WTC11 (cell line): ENCODE measurements at regions not wholly inside any gene's neighbourhood (a gene's known extent, or its start where the extent isn't known, plus 50 kb on each side); places are given as distances from the start of the nearest gene placed in this dataset.

Source experiments
- ATAC-seq: fragments of 200-7000 bp; cut with Tn5 transposase; 2 replicates; pipeline ENCODE4 v1.10.0; 2021; ENCODE audit warnings: mild to moderate bottlenecking, moderate library complexity
- CTCF ChIA-PET: fragments of 300-600 bp; sonication (Branson Sonifier 250); formaldehyde crosslinking; loops from one replicate; lab custom pipeline; 2021; ENCODE audit warnings: antibody characterized with exemption; lab: Charles Lee
- POLR2A ChIA-PET: fragments of 350-600 bp; sonication (Branson Sonifier 250); formaldehyde crosslinking; loops from one replicate; lab custom pipeline; 2021; ENCODE audit warnings: antibody characterized with exemption; lab: Charles Lee
- DNase-seq: peaks from one replicate; pipeline ENCODE4 v3.0.0; 2021; ENCODE audit warnings: low spot score
- H3K27ac Mint-ChIP-seq: 2 replicates; pipeline ENCODE4 v1.8.0; 2021; ENCODE audit warnings: mixed read lengths
- H3K27me3 Mint-ChIP-seq: 2 replicates; pipeline ENCODE4 v1.8.0; 2021; ENCODE audit warnings: low read depth, mild to moderate bottlenecking, moderate library complexity, mixed read lengths
- H3K36me3 Mint-ChIP-seq: 2 replicates; pipeline ENCODE4 v1.8.0; 2021; ENCODE audit warnings: mixed read lengths
- H3K4me1 Mint-ChIP-seq: 2 replicates; pipeline ENCODE4 v1.8.0; 2022; ENCODE audit warnings: mixed read lengths
- H3K4me3 Mint-ChIP-seq: 2 replicates; pipeline ENCODE4 v1.8.0; 2021; ENCODE audit warnings: mild to moderate bottlenecking, moderate library complexity, mixed read lengths
- H3K9me3 Mint-ChIP-seq: 2 replicates; pipeline ENCODE4 v1.8.0; 2021; ENCODE audit warnings: mixed read lengths
- CREB1 ChIP-seq: sonication (generic); formaldehyde crosslinking; IDR thresholded peaks from 2 replicates; pipeline ENCODE4 v1.8.0; 2023; ENCODE audit warnings: mild to moderate bottlenecking, missing genetic modification reagents
- CREM ChIP-seq: sonication (generic); formaldehyde crosslinking; IDR thresholded peaks from 2 replicates; pipeline ENCODE4 v1.8.1; 2022; ENCODE audit warnings: mild to moderate bottlenecking, missing genetic modification reagents, moderate library complexity
- ESRRA ChIP-seq: sonication (generic); formaldehyde crosslinking; IDR thresholded peaks from 2 replicates; pipeline ENCODE4 v1.8.1; 2022; ENCODE audit warnings: mild to moderate bottlenecking, missing genetic modification reagents, borderline replicate concordance
- FOXK1 ChIP-seq: sonication (generic); formaldehyde crosslinking; IDR thresholded peaks from 2 replicates; pipeline ENCODE4 v1.8.0; 2022; ENCODE audit warnings: mild to moderate bottlenecking, moderate library complexity, missing genetic modification reagents
- GRHL2 ChIP-seq: fragments of 250-450 bp; sonication (Bioruptor Pico); IDR thresholded peaks from 2 replicates; pipeline ENCODE4 v1.8.0; 2022; ENCODE audit warnings: mild to moderate bottlenecking, moderate library complexity; ENCODE audit not compliant: insufficient replicate concordance, severe bottlenecking
- IRF2 ChIP-seq: sonication (generic); formaldehyde crosslinking; IDR thresholded peaks from 2 replicates; pipeline ENCODE4 v1.8.0; 2022; ENCODE audit warnings: low read depth, missing genetic modification reagents, borderline replicate concordance
- NR2C2 ChIP-seq: sonication (generic); formaldehyde crosslinking; IDR thresholded peaks from 2 replicates; pipeline ENCODE4 v1.8.0; 2022; ENCODE audit warnings: mild to moderate bottlenecking, missing genetic modification reagents
- NR3C1 ChIP-seq: sonication (generic); formaldehyde crosslinking; conservative IDR thresholded peaks from 2 replicates; pipeline ENCODE4 v1.8.1; 2023; ENCODE audit warnings: low read depth, mild to moderate bottlenecking, missing genetic modification reagents
- RORB ChIP-seq: fragments of 250-450 bp; sonication (Bioruptor Pico); IDR thresholded peaks from 2 replicates; pipeline ENCODE4 v1.9.0; 2021; ENCODE audit warnings: mild to moderate bottlenecking
- SOX15 ChIP-seq: fragments of 250-450 bp; sonication (Bioruptor Pico); IDR thresholded peaks from 2 replicates; pipeline ENCODE4 v1.9.0; 2021; ENCODE audit warnings: mild to moderate bottlenecking
- SP1 ChIP-seq: sonication (generic); formaldehyde crosslinking; conservative IDR thresholded peaks from 2 replicates; pipeline ENCODE4 v1.8.1; 2022; ENCODE audit warnings: missing genetic modification reagents
- ZNF121 ChIP-seq: sonication (generic); formaldehyde crosslinking; IDR thresholded peaks from 2 replicates; pipeline ENCODE4 v1.8.0; 2023; ENCODE audit warnings: missing genetic modification reagents
- ZNF263 ChIP-seq: sonication (generic); formaldehyde crosslinking; IDR thresholded peaks from 2 replicates; pipeline ENCODE4 v1.8.1; 2022; ENCODE audit warnings: low read depth, mild to moderate bottlenecking, moderate library complexity, missing genetic modification reagents
- ZNF317 ChIP-seq: sonication (generic); formaldehyde crosslinking; IDR thresholded peaks from 2 replicates; pipeline ENCODE4 v1.8.1; 2023; ENCODE audit warnings: low read depth, mild to moderate bottlenecking, moderate library complexity, missing genetic modification reagents, borderline replicate concordance
- TF ChIP-seq, protein P1 (sequence below): sonication (generic); formaldehyde crosslinking; IDR thresholded peaks from 2 replicates; pipeline ENCODE4 v1.8.1; 2022; ENCODE audit warnings: missing genetic modification reagents, borderline replicate concordance
- TF ChIP-seq, protein P2 (sequence below): sonication (generic); formaldehyde crosslinking; IDR thresholded peaks from 2 replicates; pipeline ENCODE4 v1.8.0; 2022; ENCODE audit warnings: mild to moderate bottlenecking, missing genetic modification reagents
- TF ChIP-seq, protein P3 (sequence below): sonication (generic); formaldehyde crosslinking; IDR thresholded peaks from 2 replicates; pipeline ENCODE4 v1.8.0; 2023; ENCODE audit warnings: mild to moderate bottlenecking, missing genetic modification reagents
- TF ChIP-seq, protein P4 (sequence below): sonication (generic); formaldehyde crosslinking; IDR thresholded peaks from 2 replicates; pipeline ENCODE4 v1.8.0; 2023; ENCODE audit warnings: missing genetic modification reagents, mild to moderate bottlenecking, borderline replicate concordance
- TF ChIP-seq, protein P5 (sequence below): fragments of 250-450 bp; sonication (Bioruptor Pico); IDR thresholded peaks from 2 replicates; pipeline ENCODE4 v1.9.0; 2021; ENCODE audit warnings: moderate library complexity, mild to moderate bottlenecking, inconsistent platforms, borderline replicate concordance
- TF ChIP-seq, protein P6 (sequence below): sonication (generic); formaldehyde crosslinking; IDR thresholded peaks from 2 replicates; pipeline ENCODE4 v1.8.1; 2023; ENCODE audit warnings: mild to moderate bottlenecking, missing genetic modification reagents
- TF ChIP-seq, protein P7 (sequence below): fragments of 250-450 bp; sonication (Bioruptor Pico); IDR thresholded peaks from 2 replicates; pipeline ENCODE4 v1.8.0; 2021; ENCODE audit warnings: mild to moderate bottlenecking

DNA sequence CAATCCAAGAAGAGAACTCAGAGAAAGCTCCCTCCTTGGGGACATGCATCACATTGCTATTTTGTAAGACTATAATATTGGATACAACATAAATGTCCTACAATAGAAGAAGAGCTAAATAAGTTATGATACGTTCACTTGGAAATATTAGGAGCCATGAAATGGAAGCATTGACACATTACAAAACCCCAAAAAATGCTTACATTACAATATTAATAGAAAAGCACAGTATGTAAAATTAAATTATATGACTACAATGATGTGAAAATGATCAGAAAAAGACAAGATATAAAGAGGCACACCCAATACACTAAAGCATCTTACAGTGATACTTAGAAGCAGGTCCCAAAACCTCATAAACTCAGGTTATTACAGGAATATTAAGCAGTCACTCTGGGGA lies 694.1 kb downstream of the TOX3 start:
- CTCF ChIA-PET = no interaction called here
- H3K4me1 Mint-ChIP-seq = peaks cover 42% of the 10 kb centered on the region
- POLR2A ChIA-PET = no interaction called here

DNA sequence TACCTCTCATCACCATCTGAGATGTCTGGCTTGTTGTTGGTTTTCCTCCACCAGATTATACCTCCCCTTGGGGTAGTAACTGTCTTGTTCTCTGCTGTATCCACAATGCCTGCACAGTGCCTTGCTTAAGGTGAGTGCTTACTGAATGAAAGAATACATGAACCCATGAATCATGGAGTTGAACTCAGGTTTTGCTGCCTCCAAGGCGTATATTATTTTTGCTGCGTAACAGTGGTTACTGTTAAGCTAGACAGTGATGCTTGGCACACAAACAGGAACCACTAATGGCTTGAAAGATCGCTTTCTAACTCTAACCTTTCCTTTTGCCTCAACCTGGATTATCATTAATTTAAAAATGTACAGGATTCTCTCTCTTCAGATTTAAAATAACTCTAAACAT lies 695.8 kb downstream of the TOX3 start:
- DNase-seq (no peak), ATAC-seq (no peak)
- CTCF ChIA-PET = interaction anchor here (1.1 kb wide), 1 partner anchor 33 kb away, joined by 3 read pairs; no protein-coding TSS in a partner anchor
- Mint-ChIP-seq H3K36me3 (no peaks in the 10 kb centered on the region), H3K4me1 (peaks cover 42% of the 10 kb centered on the region), H3K4me3 (no peak overlapping the region), H3K27ac (no peak overlapping the region; the same call in 1 of the 2 replicates), H3K27me3 (no peaks in the 10 kb centered on the region; the same call in 1 of the 2 replicates)
- POLR2A ChIA-PET = interaction anchor here (0.6 kb wide), 1 partner anchor 695 kb away, joined by 3 read pairs; no protein-coding TSS in a partner anchor
- TF ChIP-seq, protein P1, sequence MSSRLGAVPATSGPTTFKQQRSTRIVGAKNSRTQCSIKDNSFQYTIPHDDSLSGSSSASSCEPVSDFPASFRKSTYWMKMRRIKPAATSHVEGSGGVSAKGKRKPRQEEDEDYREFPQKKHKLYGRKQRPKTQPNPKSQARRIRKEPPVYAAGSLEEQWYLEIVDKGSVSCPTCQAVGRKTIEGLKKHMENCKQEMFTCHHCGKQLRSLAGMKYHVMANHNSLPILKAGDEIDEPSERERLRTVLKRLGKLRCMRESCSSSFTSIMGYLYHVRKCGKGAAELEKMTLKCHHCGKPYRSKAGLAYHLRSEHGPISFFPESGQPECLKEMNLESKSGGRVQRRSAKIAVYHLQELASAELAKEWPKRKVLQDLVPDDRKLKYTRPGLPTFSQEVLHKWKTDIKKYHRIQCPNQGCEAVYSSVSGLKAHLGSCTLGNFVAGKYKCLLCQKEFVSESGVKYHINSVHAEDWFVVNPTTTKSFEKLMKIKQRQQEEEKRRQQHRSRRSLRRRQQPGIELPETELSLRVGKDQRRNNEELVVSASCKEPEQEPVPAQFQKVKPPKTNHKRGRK = no peak
- TF ChIP-seq, protein P2, sequence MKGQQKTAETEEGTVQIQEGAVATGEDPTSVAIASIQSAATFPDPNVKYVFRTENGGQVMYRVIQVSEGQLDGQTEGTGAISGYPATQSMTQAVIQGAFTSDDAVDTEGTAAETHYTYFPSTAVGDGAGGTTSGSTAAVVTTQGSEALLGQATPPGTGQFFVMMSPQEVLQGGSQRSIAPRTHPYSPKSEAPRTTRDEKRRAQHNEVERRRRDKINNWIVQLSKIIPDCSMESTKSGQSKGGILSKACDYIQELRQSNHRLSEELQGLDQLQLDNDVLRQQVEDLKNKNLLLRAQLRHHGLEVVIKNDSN (CRISPR knock-in tag) = no peak
- TF ChIP-seq GRHL2 (CRISPR knock-in tag) = no peak
- TF ChIP-seq, protein P3, sequence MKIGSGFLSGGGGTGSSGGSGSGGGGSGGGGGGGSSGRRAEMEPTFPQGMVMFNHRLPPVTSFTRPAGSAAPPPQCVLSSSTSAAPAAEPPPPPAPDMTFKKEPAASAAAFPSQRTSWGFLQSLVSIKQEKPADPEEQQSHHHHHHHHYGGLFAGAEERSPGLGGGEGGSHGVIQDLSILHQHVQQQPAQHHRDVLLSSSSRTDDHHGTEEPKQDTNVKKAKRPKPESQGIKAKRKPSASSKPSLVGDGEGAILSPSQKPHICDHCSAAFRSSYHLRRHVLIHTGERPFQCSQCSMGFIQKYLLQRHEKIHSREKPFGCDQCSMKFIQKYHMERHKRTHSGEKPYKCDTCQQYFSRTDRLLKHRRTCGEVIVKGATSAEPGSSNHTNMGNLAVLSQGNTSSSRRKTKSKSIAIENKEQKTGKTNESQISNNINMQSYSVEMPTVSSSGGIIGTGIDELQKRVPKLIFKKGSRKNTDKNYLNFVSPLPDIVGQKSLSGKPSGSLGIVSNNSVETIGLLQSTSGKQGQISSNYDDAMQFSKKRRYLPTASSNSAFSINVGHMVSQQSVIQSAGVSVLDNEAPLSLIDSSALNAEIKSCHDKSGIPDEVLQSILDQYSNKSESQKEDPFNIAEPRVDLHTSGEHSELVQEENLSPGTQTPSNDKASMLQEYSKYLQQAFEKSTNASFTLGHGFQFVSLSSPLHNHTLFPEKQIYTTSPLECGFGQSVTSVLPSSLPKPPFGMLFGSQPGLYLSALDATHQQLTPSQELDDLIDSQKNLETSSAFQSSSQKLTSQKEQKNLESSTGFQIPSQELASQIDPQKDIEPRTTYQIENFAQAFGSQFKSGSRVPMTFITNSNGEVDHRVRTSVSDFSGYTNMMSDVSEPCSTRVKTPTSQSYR (CRISPR knock-in tag) = no peak
- TF ChIP-seq, all 79 proteins: peak for 0
- H3K9me3 Mint-ChIP-seq = peaks cover 4% of the 10 kb centered on the region

More for the DNA sequence above, 694.1 kb downstream of the TOX3 start:
- H3K27ac Mint-ChIP-seq = no peak overlapping the region
- no peak overlapping the region for H3K4me3 Mint-ChIP-seq
- TF ChIP-seq, protein P4, sequence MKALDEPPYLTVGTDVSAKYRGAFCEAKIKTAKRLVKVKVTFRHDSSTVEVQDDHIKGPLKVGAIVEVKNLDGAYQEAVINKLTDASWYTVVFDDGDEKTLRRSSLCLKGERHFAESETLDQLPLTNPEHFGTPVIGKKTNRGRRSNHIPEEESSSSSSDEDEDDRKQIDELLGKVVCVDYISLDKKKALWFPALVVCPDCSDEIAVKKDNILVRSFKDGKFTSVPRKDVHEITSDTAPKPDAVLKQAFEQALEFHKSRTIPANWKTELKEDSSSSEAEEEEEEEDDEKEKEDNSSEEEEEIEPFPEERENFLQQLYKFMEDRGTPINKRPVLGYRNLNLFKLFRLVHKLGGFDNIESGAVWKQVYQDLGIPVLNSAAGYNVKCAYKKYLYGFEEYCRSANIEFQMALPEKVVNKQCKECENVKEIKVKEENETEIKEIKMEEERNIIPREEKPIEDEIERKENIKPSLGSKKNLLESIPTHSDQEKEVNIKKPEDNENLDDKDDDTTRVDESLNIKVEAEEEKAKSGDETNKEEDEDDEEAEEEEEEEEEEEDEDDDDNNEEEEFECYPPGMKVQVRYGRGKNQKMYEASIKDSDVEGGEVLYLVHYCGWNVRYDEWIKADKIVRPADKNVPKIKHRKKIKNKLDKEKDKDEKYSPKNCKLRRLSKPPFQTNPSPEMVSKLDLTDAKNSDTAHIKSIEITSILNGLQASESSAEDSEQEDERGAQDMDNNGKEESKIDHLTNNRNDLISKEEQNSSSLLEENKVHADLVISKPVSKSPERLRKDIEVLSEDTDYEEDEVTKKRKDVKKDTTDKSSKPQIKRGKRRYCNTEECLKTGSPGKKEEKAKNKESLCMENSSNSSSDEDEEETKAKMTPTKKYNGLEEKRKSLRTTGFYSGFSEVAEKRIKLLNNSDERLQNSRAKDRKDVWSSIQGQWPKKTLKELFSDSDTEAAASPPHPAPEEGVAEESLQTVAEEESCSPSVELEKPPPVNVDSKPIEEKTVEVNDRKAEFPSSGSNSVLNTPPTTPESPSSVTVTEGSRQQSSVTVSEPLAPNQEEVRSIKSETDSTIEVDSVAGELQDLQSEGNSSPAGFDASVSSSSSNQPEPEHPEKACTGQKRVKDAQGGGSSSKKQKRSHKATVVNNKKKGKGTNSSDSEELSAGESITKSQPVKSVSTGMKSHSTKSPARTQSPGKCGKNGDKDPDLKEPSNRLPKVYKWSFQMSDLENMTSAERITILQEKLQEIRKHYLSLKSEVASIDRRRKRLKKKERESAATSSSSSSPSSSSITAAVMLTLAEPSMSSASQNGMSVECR (CRISPR knock-in tag) = no peak
- no peak for TF ChIP-seq SOX15 (CRISPR knock-in tag)
- no peak for TF ChIP-seq CREB1
- TF ChIP-seq SP1 (CRISPR knock-in tag) = no peak
- TF ChIP-seq, protein P5, sequence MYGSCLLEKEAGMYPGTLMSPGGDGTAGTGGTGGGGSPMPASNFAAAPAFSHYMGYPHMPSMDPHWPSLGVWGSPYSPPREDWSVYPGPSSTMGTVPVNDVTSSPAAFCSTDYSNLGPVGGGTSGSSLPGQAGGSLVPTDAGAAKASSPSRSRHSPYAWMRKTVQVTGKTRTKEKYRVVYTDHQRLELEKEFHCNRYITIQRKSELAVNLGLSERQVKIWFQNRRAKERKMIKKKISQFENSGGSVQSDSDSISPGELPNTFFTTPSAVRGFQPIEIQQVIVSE (CRISPR knock-in tag) = no peak
- no peak for TF ChIP-seq CREM (CRISPR knock-in tag)
- no peak for TF ChIP-seq NR2C2 (CRISPR knock-in tag)
- no peak for TF ChIP-seq IRF2 (CRISPR knock-in tag)
- TF ChIP-seq ZNF121 (CRISPR knock-in tag) = no peak
- TF ChIP-seq, protein P6, sequence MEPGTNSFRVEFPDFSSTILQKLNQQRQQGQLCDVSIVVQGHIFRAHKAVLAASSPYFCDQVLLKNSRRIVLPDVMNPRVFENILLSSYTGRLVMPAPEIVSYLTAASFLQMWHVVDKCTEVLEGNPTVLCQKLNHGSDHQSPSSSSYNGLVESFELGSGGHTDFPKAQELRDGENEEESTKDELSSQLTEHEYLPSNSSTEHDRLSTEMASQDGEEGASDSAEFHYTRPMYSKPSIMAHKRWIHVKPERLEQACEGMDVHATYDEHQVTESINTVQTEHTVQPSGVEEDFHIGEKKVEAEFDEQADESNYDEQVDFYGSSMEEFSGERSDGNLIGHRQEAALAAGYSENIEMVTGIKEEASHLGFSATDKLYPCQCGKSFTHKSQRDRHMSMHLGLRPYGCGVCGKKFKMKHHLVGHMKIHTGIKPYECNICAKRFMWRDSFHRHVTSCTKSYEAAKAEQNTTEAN (CRISPR knock-in tag) = no peak
- TF ChIP-seq ZNF263 (CRISPR knock-in tag) = no peak
- no peak for TF ChIP-seq FOXK1 (CRISPR knock-in tag)
- no peak for TF ChIP-seq ESRRA (CRISPR knock-in tag)
- TF ChIP-seq RORB = no peak
- TF ChIP-seq NR3C1 (CRISPR knock-in tag) = no peak
- TF ChIP-seq, protein P2 (CRISPR knock-in tag) = no peak
- TF ChIP-seq, protein P7, sequence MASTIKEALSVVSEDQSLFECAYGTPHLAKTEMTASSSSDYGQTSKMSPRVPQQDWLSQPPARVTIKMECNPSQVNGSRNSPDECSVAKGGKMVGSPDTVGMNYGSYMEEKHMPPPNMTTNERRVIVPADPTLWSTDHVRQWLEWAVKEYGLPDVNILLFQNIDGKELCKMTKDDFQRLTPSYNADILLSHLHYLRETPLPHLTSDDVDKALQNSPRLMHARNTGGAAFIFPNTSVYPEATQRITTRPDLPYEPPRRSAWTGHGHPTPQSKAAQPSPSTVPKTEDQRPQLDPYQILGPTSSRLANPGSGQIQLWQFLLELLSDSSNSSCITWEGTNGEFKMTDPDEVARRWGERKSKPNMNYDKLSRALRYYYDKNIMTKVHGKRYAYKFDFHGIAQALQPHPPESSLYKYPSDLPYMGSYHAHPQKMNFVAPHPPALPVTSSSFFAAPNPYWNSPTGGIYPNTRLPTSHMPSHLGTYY (CRISPR knock-in tag) = no peak
- TF ChIP-seq ZNF317 (CRISPR knock-in tag) = no peak
- no peak for DNase-seq
- no peak for ATAC-seq
- H3K9me3 Mint-ChIP-seq = peaks cover 14% of the 10 kb centered on the region
- no peaks in the 10 kb centered on the region for H3K36me3 Mint-ChIP-seq
- no peaks in the 10 kb centered on the region; the same call in 1 of the 2 replicates for H3K27me3 Mint-ChIP-seq
